HG02885 (cell line): ENCODE measurements at regions not wholly inside any gene's neighbourhood (a gene's known extent, or its start where the extent isn't known, plus 50 kb on each side); places are given as distances from the start of the nearest gene placed in this dataset.
"Not testable (repeated sequence)": the region's sequence is repeated elsewhere in the genome, so short reads cannot be mapped to it uniquely, and the experiment has no call there.

Experiments
- ATAC-seq: cut with Tn5 transposase; IDR thresholded peaks from one replicate; pipeline ENCODE4 v1.9.1; 2021; ENCODE audit warnings: mild to moderate bottlenecking; ENCODE audit not compliant: unreplicated experiment, poor library complexity

GRCh38 chr3:5889374-5889773 is 701.9 kb downstream of the EDEM1 start:
- no peak for ATAC-seq

DNA sequence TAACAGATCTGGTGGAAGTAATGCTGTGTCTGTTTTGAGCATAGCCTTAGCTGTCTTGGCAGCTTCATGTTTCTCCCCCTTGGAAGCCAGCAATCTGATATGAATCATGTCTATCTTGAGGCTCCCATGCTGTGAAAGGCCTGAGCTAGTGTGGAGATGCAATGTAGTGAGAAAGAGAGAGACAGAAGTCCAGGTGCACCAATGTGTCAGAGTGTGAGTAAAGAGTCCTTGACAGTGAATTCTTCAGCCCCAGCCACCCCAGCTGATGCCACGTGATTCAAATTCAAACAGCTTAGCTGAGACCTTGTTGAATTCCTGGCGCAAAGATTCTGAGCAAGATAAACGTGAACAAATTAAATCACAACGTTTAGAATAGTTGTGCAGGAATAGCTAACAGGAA is 704.2 kb downstream of the EDEM1 start:
- no peak for ATAC-seq

DNA sequence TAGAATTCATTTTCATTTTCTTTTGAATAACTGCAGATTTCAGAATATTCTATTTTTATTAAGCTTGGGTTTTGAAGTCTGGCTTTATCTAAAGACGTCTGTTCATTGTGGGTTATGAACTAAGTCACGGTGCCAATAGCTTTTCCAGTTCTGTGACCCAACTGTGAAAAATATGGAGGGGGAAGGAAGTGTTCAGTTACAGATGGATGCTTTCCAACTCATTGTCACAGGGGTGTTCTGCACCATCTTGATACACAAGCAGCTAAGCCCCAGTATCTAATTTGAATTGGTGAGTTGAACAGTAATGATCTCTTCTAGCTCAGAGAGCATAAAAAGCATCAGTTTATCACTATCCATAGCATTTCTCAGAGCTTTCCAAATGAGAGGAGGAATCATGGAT is 710.6 kb downstream of the EDEM1 start:
- no peak for ATAC-seq

DNA sequence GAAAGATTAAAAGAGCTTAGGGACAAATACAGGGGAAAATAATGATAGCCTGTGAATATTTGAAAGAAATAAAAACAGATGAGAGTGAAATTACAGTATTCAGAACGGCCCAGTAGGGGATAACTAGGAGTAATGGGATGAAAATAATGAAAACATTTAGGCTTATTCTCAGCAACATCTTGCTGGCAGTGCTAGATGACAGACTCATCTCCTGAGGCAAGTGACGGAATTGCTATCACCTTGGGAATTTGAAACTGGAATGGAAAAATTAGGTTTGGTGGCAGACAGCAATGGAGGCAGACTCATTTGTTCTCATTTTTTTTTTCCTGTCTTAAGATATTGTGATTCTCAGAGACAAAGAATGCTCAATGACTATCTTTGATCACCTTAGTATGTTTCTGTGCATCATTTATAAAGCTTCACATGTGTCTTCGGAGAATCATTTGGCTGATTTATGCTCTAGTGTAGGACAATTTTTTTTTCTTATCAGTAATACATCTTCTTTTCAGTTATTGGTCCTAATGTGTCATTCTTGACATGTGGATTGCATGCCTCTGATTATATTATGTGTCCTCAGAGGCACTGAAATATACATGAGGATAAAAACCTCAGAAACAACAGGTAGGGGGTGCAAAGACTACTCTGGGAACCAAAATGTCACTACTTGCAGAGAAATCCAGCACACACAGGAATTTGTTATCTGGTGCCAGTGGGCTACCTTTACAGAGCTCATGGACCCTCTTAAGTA is 711.7 kb downstream of the EDEM1 start:
- no peak for ATAC-seq

GRCh38 chr3:5917932-5918331 is 730.4 kb downstream of the EDEM1 start:
- ATAC-seq: no peak

DNA sequence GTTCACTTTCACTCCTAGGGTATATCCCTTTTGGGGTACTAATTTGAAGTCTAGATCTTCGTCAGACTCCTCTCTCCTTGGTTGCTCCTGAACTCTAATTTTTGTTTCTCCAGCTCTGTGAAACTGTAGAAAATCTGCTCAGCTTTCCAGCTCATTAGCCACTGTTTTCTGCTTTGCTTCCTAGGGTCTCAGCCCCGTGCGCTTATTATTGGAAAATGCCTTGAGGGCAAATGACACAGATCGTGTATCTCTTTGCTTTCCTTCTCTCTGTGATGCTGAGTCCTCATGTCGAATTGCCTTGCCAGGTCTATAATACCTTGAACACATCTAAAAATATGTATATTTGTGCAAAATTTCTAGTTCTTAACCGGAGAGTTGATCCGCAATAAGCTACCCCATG is 731.1 kb downstream of the EDEM1 start:
- ATAC-seq: no peak

DNA sequence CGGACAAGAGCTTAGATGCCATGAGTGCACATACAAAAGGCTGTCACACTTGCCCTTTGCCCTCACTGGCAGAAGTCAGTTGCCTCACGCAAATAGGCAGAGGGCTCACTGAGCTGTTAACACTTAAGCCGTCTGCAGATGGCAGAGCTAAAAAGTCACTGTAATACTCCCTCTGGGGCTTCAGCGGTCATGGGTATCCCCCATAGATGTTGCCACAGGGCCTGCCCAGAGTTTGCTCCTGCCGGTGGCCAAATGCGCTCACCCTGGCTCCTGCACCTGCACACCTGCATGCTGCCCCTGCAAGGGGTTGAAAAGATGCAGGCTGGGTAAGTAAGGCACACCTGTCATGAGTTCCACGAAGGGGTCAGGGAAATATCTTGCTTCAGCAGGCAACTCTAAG is 741.5 kb downstream of the EDEM1 start:
- ATAC-seq: no peak

GRCh38 chr3:5944061-5944460 is 756.6 kb downstream of the EDEM1 start:
- ATAC-seq: not testable (repeated sequence)

DNA sequence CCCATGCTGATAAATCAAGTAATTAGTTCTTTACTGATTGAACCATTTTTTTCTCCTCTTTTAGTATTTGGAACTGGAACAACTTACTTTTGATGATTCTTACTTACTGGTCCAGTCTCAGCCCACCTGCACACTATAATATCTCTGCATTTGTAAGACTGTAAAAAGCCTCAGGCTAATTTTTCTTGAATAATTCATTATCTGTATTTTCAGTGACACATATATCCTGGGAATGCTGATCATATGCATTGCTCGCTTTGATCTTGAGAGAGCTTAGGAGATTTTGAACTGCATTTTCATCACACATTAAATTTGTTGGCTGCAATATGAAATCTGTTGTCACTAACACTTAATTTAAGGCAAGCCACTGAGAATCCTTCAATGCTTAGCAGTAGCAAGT is 760.6 kb downstream of the EDEM1 start:
- no peak for ATAC-seq

DNA sequence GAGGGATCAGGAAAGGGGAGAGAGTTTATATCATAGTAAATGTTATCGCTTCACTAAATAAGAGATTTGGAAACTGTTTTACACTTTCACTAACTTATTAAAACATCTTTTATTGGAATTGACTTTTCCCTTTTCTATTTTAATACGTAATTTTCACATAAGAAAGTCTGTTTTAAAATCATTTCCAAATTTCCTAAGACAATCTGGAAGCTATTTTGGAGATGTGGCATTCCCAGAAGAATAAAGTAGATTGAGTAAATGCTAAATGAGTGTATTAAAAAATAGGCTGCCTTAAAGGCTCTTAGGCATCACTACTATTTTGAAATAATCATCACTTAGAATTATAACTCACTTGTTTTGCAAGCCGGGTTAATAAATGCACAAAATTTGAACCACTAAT is 763.5 kb downstream of the EDEM1 start:
- no peak for ATAC-seq

- no peak for ATAC-seq
Measured at GRCh38 chr3:5972586-5972985, 785.1 kb downstream of the EDEM1 start.

DNA sequence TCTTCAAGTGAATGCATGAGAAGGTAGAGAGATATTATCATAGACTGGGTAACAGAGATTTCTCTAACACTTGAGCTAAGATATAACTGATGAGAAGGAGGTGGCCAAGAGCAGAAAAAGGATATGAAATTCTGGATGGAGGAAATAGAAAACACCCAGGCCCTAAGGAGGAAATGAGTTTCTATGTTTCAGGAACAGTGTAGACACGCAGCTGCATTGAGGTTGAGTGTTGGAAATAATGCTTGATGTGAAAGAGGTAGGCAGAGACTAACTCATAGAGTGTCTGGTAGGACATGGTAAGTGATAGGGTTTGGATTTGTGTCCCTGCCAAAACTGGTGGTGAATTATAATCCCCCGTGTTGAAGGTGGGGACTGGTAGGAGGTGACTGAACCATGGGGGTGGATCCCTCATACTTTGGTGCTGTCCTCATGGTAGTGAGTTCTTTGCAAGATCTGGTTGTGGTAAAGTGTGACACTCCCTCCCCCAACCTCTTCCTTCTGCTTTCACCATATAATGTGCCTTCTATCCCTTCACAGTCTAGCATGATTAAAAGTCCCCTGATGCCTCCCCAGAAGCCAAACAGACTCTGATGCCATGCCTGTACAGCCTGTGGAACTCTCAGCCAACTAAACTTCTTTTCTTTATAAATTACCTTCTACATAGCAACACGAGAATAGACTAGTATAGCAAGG is 787.3 kb downstream of the EDEM1 start:
- no peak for ATAC-seq

DNA sequence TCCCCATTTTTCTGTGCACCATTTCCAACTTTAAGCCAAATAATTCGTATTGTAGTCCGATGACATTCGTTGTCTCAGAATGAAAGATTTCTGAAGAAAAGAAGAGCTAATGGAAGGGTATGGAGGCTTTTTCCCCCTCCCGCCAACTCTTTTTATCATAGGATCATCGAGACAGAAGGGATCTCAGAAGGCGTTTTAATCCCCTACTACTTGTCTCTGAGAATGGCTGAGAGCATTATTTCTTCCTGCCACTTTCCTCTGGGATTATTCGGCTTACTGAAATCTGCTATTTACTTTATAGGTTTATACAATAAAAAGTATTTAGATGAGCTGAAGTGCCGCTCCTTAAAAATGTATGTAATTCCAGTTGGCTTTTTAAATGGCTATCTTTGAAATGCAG is 789.8 kb downstream of the EDEM1 start:
- ATAC-seq: no peak

DNA sequence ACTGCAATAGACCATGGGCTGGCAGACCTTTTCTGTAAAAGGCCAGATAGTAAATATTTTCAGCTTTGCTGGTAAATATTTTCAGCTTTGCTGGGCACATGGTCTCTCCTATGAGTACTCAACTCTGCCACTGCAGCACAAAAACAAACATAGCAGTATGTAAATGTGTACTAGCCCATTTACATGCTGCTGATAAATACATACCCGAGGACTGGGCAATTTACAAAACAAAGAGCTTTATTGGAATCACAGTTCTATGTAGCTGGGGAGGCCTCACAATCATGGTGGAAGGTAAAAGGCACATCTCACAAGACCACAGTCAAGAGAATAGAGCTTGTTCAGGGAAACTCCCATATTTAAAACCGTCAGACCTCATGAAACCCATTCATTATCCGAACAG is 793.0 kb downstream of the EDEM1 start:
- no peak for ATAC-seq

DNA sequence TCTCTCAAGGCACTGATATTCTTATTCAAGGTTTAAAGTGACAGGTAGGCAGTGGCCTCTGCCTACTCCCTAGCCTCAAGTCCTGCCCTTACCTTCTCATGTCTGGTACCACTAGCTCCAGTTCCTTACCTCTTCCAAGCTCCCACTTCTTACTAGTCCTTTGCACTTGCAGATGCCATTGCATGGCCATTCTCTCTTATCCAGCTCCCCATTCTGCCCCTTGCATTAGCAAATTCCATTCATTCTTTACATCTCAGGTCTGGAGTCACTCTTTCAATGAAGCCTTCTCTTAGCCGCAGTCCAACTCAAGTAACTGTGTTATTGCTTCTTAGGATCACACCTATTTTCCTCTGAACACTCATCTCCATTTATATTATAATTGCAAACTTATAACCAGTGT is 807.1 kb downstream of the EDEM1 start:
- ATAC-seq: no peak

DNA sequence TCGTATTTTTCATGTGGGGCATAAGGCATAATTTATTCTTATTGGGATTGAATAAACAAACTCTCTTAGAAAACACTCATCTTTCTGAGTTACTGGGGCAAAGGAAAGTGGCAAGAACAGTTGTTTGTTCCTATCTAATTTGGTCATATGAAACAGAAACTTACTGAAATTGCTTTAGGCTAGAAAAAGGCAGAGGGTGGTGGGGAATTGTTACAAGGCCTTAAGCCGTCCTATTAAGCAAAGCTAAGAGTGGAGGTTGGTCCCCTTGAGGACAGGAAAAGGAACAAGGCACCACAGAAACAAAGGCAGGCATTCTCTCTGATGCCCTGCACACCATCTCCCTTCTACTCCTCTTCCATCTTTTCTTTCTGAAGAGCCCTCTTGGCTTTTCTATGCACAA is 830.9 kb downstream of the EDEM1 start:
- no peak for ATAC-seq

DNA sequence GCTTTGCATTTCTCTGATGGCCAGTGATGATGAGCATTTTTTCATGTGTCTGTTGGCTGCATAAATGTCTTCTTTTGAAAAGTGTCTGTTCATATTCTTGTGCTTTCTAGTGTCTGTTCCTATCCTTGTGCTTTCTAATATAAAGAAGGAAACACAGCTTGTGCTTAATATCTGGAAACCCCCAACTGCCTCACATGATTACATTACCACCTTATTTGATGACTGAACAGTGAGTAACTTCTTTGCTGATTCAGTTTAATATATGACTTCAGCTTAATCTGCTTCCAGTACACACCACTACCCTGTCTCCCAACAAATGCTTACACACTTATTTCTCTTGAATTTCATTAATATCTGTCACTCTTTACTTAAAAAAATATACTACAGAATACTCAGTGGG is 835.1 kb downstream of the EDEM1 start:
- ATAC-seq: no peak

GRCh38 chr3:6025032-6025431 is 835.9 kb upstream of the GRM7 start:
- no peak for ATAC-seq

DNA sequence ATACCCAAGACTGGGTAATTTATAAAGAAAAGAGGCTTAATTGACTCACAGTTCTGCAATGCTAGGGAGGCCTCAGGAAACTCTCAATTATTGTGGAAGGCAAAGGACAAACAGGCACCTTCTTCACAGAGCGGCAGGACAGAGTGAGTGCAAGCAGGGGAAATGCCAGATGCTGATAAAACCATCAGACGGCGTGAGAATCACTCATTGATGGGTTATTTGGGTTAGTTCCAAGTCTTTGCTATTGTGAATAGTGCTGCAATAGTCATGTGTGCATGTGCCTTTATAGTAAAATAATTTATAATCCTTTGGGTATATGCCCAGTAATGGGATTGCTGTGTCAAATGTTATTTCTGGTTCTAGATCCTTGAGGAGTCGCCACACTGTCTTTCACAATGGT is 830.3 kb upstream of the GRM7 start:
- not testable (repeated sequence) for ATAC-seq

DNA sequence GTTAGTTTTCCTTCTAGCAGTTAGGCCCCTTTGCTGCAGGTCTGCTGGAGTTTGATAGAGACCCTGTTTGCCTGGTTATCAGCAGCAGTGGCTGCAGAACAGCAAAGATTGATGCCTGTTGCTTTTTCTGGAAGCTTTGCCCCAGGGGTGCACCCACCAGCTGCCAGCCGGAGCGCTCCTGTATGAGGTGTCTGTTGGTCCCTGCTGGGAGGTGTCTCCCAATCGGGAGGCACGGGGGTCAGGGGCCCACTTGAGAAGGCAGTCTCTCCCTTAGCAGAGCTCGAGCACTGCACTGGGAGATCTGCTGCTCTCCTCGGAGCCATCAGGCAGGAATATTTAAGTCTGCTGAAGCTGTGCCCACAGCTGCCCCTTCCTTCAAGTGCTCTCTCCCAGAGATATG is 825.3 kb upstream of the GRM7 start:
- ATAC-seq: no peak

- ATAC-seq: no peak
Measured at GRCh38 chr3:6039971-6040370, 820.9 kb upstream of the GRM7 start.

GRCh38 chr3:6041894-6042293 is 819.0 kb upstream of the GRM7 start:
- no peak for ATAC-seq
